ENCODE measurements at regions not wholly inside any gene's neighbourhood (a gene's known extent, or its start where the extent isn't known, plus 50 kb on each side); places are given as distances from the start of the nearest gene placed in this dataset.

DNA sequence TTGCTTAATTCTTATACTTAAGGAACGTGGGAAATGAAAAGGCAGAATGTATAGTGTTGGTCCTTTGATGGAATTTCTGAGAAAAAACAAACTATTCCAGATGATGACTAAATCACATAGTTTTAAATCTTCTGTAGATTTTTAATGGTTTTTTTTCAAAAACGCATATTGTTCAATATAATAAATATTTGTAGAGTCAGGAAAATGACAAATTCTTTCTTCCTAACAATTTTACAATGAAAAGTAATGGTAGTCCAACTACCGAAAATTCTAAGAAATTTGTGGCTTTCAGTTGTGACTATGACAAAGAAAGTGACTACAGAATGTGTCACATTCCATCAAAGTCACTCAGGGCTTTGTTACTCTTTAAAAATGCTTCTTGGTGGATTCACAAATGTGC is 164.8 kb upstream of the PITX2 start:
- no peak for TF ChIP-seq CTCF (IDR thresholded peaks at IDR 0.05; ENCODE audit: low read depth, low read length)
- no peak overlapping the region for H3K4me3 ChIP-seq (ENCODE audit: low read depth, low read length)

DNA sequence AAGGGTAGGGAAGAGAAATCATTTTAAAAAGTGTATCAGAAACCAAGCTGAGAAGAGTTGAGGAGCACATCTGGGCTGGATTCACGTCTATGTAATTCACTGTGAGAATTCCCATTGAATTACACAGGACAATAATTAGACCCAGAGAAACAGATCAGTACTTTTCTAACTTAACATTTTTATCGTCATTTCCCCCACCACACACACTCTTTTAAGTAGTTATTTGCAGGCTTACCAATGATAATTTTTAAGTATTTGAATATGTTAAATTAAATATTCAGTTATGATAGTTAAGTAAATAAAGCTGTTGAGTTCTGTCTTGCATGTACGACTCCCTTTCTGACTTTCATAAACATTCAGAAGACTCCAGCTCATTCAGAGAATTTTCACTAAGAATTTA is 165.4 kb upstream of the PITX2 start:
- no peak overlapping the region for H3K4me3 ChIP-seq (ENCODE audit: low read depth, low read length)
- TF ChIP-seq CTCF (IDR thresholded peaks at IDR 0.05; ENCODE audit: low read depth, low read length), result no peak

DNA sequence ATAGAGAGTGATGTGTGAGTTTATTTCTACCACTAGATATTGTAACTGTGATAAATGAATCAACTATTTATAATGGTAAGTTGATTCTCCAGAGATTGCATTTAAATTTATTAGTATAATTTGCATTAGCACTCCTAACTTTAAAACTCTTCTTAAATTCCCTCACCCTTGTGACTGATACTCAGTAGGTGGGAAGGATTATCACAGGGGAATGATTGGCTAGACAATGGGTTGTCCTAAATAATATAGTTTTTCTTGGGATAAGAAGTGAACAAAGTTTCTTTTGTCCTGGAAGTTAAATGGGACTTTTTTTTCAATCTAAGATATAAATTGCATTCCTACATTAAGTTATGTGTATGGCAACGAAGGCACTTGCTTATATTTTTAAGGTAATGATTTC is 169.2 kb upstream of the PITX2 start:
- TF ChIP-seq CTCF (IDR thresholded peaks at IDR 0.05; ENCODE audit: low read depth, low read length), result no peak
- no peak overlapping the region for H3K4me3 ChIP-seq (ENCODE audit: low read depth, low read length)

- TF ChIP-seq CTCF (IDR thresholded peaks at IDR 0.05; ENCODE audit: low read depth, low read length), result no peak
- H3K4me3 ChIP-seq (ENCODE audit: low read depth, low read length), result no peak overlapping the region
Observed at GRCh38 chr4:110793381-110793801, 170.5 kb upstream of the PITX2 start.

DNA sequence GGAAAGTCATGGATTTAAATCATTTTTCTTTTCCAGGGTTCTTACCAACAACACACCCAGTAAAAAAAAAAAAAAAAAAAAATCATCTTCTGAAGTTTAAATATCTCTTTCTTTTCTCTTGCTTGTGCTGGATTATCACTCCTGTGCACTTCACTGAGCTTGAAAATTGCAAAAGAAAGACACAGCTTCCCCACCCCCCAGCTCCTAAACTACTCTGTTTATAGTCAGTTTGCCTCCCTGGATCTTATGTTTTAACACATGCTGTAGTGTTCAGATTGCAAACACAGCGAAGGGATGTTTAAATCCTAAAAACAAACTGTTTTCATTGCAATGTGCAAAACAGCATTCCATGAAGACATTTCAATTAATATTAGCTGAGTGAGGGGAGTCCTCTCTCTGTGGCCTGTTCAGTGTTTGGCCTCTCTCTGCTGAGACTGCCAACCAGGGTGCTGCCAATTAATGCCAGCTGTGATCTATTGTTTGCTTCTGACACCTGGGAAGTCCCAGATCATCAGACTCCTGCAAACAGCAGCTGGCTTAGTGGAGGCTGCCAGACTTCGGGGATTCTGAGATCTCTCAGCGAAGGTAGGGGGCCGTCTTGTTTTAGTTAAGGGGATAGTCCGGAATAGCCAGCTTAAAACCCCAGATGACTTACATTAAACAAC is 171.1 kb upstream of the PITX2 start:
- TF ChIP-seq CTCF (IDR thresholded peaks at IDR 0.05; ENCODE audit: low read depth, low read length), result no peak
- no peak overlapping the region for H3K4me3 ChIP-seq (ENCODE audit: low read depth, low read length)

GRCh38 chr4:110795971-110796370 is 173.1 kb upstream of the PITX2 start:
- no peak for TF ChIP-seq CTCF (IDR thresholded peaks at IDR 0.05; ENCODE audit: low read depth, low read length)
- no peak overlapping the region for H3K4me3 ChIP-seq (ENCODE audit: low read depth, low read length)

- H3K4me3 ChIP-seq (ENCODE audit: low read depth, low read length), result no peak overlapping the region
- TF ChIP-seq CTCF (IDR thresholded peaks at IDR 0.05; ENCODE audit: low read depth, low read length), result no peak
Observed at GRCh38 chr4:110797486-110797885, 174.6 kb upstream of the PITX2 start.
